Smooth muscle cell (in vitro differentiated cells): ENCODE measurements at regions not wholly inside any gene's neighbourhood (a gene's known extent, or its start where the extent isn't known, plus 50 kb on each side); places are given as distances from the start of the nearest gene placed in this dataset.

Source experiments
- DNase-seq: peaks from one replicate; lab custom pipeline; 2025; ENCODE audit not compliant: unreplicated experiment; lab: John Stamatoyannopoulos, UW
- H2AFZ ChIP-seq: fragments of 200-600 bp; sonication (generic); 2 replicates; pipeline ENCODE4 v1.6.0; 2016; ENCODE audit warnings: antibody characterized with exemption, low read depth, mild to moderate bottlenecking
- H3F3A ChIP-seq: fragments of 200-600 bp; sonication (generic); 2 replicates; pipeline ENCODE4 v1.6.0; 2017; ENCODE audit warnings: antibody characterized with exemption, low read depth
- H3K27ac ChIP-seq: fragments of 200-600 bp; sonication (generic); 2 replicates; pipeline ENCODE4 v1.5.1; 2016; ENCODE audit warnings: low read depth, mild to moderate bottlenecking
- H3K27me3 ChIP-seq: fragments of 200-600 bp; sonication (generic); 2 replicates; pipeline ENCODE4 v1.6.1; 2016; ENCODE audit warnings: low read depth, mild to moderate bottlenecking
- H3K36me3 ChIP-seq: fragments of 200-600 bp; sonication (generic); 2 replicates; pipeline ENCODE4 v1.5.1; 2016; ENCODE audit warnings: low read depth
- H3K4me1 ChIP-seq: fragments of 200-600 bp; sonication (generic); 2 replicates; pipeline ENCODE4 v1.5.1; 2016; ENCODE audit warnings: low read depth
- H3K4me2 ChIP-seq: fragments of 200-600 bp; sonication (generic); 2 replicates; pipeline ENCODE4 v1.6.0; 2016; ENCODE audit warnings: mild to moderate bottlenecking
- H3K4me3 ChIP-seq: fragments of 200-600 bp; sonication (generic); 2 replicates; pipeline ENCODE4 v1.5.1; 2016; ENCODE audit warnings: mild to moderate bottlenecking
- H3K79me2 ChIP-seq: fragments of 200-600 bp; sonication (generic); 2 replicates; pipeline ENCODE4 v1.6.0; 2016; ENCODE audit warnings: low read depth, mild to moderate bottlenecking
- H3K9ac ChIP-seq: fragments of 200-600 bp; sonication (generic); 2 replicates; pipeline ENCODE4 v1.6.0; 2016; ENCODE audit warnings: low read depth
- H3K9me3 ChIP-seq: fragments of 200-600 bp; sonication (generic); replicated peaks from 2 replicates; pipeline ENCODE4 v1.5.1; 2016; ENCODE audit warnings: low read depth
- H4K20me1 ChIP-seq: fragments of 200-600 bp; sonication (generic); 2 replicates; pipeline ENCODE4 v1.6.0; 2016; ENCODE audit warnings: low read depth
- WGBS: methylation state at CpG from one replicate; pipeline ENCODE4 v1.1.7; 2016; ENCODE audit warnings: low lambda C conversion rate; 5-methylcytosine and 5-hydroxymethylcytosine counted together
- TF ChIP-seq, protein P1 (sequence below): fragments of 200-600 bp; sonication (generic); IDR thresholded peaks from 2 replicates; pipeline ENCODE4 v1.5.1; 2017; ENCODE audit warnings: borderline replicate concordance, mild to moderate bottlenecking, antibody characterized with exemption; ENCODE audit not compliant: insufficient read depth, poor library complexity, severe bottlenecking

DNA sequence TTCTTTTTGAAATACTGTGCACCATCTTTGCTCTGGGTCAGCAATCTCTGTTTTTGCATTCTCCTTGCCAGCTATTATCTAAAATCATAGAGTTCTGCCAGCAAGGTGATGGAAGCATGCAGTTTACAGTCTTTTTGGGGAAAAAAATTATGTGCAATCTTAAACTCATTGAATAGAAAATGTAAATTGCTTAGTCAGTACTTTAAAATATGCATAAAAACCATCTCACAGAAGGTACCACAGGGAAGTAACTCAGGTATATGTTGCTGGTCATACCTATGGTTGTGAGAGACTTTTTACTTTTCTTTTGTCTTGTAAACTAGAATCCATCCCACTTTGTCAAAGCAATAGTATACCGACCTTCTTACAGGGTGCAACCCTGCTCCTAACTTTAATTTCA lies 469.8 kb upstream of the ANO3 start:
- TF ChIP-seq, protein P1, sequence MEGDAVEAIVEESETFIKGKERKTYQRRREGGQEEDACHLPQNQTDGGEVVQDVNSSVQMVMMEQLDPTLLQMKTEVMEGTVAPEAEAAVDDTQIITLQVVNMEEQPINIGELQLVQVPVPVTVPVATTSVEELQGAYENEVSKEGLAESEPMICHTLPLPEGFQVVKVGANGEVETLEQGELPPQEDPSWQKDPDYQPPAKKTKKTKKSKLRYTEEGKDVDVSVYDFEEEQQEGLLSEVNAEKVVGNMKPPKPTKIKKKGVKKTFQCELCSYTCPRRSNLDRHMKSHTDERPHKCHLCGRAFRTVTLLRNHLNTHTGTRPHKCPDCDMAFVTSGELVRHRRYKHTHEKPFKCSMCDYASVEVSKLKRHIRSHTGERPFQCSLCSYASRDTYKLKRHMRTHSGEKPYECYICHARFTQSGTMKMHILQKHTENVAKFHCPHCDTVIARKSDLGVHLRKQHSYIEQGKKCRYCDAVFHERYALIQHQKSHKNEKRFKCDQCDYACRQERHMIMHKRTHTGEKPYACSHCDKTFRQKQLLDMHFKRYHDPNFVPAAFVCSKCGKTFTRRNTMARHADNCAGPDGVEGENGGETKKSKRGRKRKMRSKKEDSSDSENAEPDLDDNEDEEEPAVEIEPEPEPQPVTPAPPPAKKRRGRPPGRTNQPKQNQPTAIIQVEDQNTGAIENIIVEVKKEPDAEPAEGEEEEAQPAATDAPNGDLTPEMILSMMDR: no peak

DNA sequence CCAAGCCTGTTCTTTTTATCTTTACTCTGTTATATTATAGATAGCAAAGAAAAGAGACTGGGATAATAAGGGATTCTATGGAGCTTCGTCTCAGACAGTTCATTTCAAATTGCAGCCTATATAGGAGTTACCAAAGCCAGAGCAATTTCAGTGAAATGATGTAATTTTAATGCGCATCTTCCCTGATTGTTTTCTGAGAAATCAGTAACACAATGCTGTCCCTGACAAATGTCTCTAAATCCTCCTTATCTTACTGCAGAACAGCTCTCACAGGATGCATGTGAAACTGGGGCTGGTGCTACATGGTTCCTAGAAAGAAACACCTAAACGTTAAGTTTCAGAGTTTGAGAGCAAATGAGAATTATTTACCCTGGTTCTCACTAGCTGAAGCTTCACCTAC lies 467.9 kb upstream of the ANO3 start:
- TF ChIP-seq, protein P1: no peak
- DNase-seq: no peak
- no peak overlapping the region for H3K27ac ChIP-seq

More for the DNA sequence above, 469.8 kb upstream of the ANO3 start:
- H3K27ac ChIP-seq: no peak overlapping the region
- H3K4me3 ChIP-seq: no peak overlapping the region
- no peak for DNase-seq
- H4K20me1 ChIP-seq: no peaks in the 10 kb centered on the region
- no peaks in the 10 kb centered on the region for H3F3A ChIP-seq
- H3K27me3 ChIP-seq: no peaks in the 10 kb centered on the region
- H3K9me3 ChIP-seq: no peaks in the 10 kb centered on the region
- H2AFZ ChIP-seq: no peak overlapping the region
- no peak overlapping the region for H3K9ac ChIP-seq
- H3K79me2 ChIP-seq: no peaks in the 10 kb centered on the region
- H3K36me3 ChIP-seq: no peaks in the 10 kb centered on the region
- no peaks in the 10 kb centered on the region for H3K4me1 ChIP-seq
- no peak overlapping the region for H3K4me2 ChIP-seq
- WGBS: 76% methylated on average over 1 of the region's 1 CpG

DNA sequence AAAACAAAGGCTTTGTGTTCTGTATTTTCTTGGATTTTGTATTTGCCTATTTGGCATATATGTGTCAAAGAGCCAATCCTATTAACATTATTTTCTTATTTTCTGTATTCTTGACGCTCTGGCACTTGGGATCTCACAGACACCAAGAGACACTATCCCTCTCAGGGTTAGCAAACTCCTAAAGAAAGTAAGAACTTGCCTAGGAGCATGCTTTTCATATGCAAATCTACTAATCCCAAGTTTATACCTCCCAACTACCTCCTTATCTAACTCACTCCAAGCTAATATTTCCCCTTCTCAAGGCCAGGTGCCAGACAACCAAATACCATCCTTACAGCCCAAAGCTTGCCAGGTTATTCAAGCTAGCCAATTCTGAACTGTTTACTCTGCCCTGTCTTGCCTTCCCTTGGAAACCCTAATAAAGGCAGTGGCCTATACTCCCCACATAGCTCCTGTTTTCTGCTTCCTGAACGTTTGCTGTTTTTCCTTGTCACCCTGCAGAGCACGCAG lies 455.4 kb upstream of the ANO3 start:
- WGBS: 55% methylated on average over 3 of the region's 3 CpGs
- no peaks in the 10 kb centered on the region for H3K4me1 ChIP-seq
- H3K4me2 ChIP-seq: no peak overlapping the region
- H3K36me3 ChIP-seq: no peaks in the 10 kb centered on the region
- TF ChIP-seq, protein P1: no peak
- H3K79me2 ChIP-seq: no peaks in the 10 kb centered on the region
- H4K20me1 ChIP-seq: no peaks in the 10 kb centered on the region
- no peaks in the 10 kb centered on the region for H3K9me3 ChIP-seq
- no peak overlapping the region for H3K4me3 ChIP-seq
- no peak overlapping the region for H3K9ac ChIP-seq
- no peak for DNase-seq
- no peaks in the 10 kb centered on the region for H3F3A ChIP-seq
- H2AFZ ChIP-seq: no peak overlapping the region
- H3K27ac ChIP-seq: no peak overlapping the region
- no peaks in the 10 kb centered on the region for H3K27me3 ChIP-seq

More for the DNA sequence above, 467.9 kb upstream of the ANO3 start:
- Histone ChIP-seq H3K9me3 (no peaks in the 10 kb centered on the region), H3K4me2 (no peak overlapping the region), H3K27me3 (no peaks in the 10 kb centered on the region), H3K9ac (no peak overlapping the region), H3F3A (no peaks in the 10 kb centered on the region), H4K20me1 (no peaks in the 10 kb centered on the region), H2AFZ (no peak overlapping the region), H3K4me3 (no peak overlapping the region), H3K36me3 (no peaks in the 10 kb centered on the region), H3K4me1 (no peaks in the 10 kb centered on the region), H3K79me2 (no peaks in the 10 kb centered on the region)
- 76% methylated on average over 3 of the region's 3 CpGs for WGBS

DNA sequence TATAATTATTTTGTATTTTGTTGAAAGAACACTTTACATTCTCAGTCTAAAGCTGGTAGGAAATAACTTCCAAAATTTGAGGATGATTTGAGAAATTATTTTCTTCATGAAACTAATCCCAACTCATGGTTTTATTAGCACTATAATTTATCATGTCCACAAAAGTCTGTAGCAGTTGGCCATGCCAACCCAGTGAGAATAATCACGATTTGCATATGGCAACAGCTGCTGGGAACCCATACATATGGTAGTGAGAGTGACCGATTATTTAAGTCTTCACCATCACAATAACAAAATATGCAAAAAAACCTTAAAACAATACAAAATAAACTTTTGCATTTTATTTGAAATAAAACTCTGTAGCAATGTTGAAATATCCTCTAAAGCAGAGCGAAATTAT lies 445.9 kb upstream of the ANO3 start:
- no peak for DNase-seq
- TF ChIP-seq, protein P1: no peak
- no peaks in the 10 kb centered on the region for H3K4me1 ChIP-seq
- H3K79me2 ChIP-seq: no peaks in the 10 kb centered on the region
- no peaks in the 10 kb centered on the region for H3K9me3 ChIP-seq
- no peak overlapping the region for H3K4me3 ChIP-seq
- no peak overlapping the region for H3K27ac ChIP-seq
- no peaks in the 10 kb centered on the region for H3K27me3 ChIP-seq
- WGBS: 92% methylated on average over 3 of the region's 3 CpGs
- H2AFZ ChIP-seq: no peak overlapping the region
- H3K9ac ChIP-seq: no peak overlapping the region
- H3K36me3 ChIP-seq: no peaks in the 10 kb centered on the region
- no peaks in the 10 kb centered on the region for H4K20me1 ChIP-seq
- H3K4me2 ChIP-seq: no peak overlapping the region
- H3F3A ChIP-seq: no peaks in the 10 kb centered on the region
